Panc1 (cell line): ENCODE measurements at regions not wholly inside any gene's neighbourhood (a gene's known extent, or its start where the extent isn't known, plus 50 kb on each side); places are given as distances from the start of the nearest gene placed in this dataset.

Experiments
- ATAC-seq: fragments of 200-7000 bp; cut with Tn5 transposase; 2 replicates; pipeline ENCODE4 v1.9.1; 2020; ENCODE audit warnings: mild to moderate bottlenecking, moderate library complexity
- BruUV-seq: library from RNA; stranded (reverse); fragments of 400-500 nt; replicated peaks from 2 replicates; lab custom pipeline; 2021; lab: Mats Ljungman, UMichigan
- CTCF ChIA-PET: fragments of 300-600 bp; sonication (Branson Sonifier 250); formaldehyde crosslinking; loops from one replicate; lab custom pipeline; 2022; ENCODE audit warnings: antibody characterized with exemption; lab: Charles Lee
- POLR2A ChIA-PET: fragments of 300-600 bp; sonication (Branson Sonifier 250); formaldehyde crosslinking; loops from one replicate; lab custom pipeline; 2022; ENCODE audit warnings: antibody characterized with exemption; lab: Charles Lee
- DNase-seq: peaks from one replicate; pipeline ENCODE4 v3.0.0-alpha.2; 2010; ENCODE audit warnings: low read depth, low spot score
- H3K27ac ChIP-seq: 2 replicates; pipeline ENCODE4 v1.5.1; 2011; ENCODE audit warnings: mild to moderate bottlenecking, low read length, inconsistent platforms
- H3K27me3 ChIP-seq: fragments of 200-500 bp; sonication (Bioruptor generic); 2 replicates; pipeline ENCODE4 v1.6.0; 2014; ENCODE audit warnings: low read length, inconsistent platforms; ENCODE audit not compliant: control insufficient read depth, insufficient read depth
- H3K36me3 ChIP-seq: fragments of 200-500 bp; sonication (Bioruptor generic); 2 replicates; pipeline ENCODE4 v1.5.1; 2014; ENCODE audit warnings: inconsistent platforms, mild to moderate bottlenecking, low read length, moderate library complexity; ENCODE audit not compliant: control insufficient read depth, insufficient read depth
- H3K4me1 ChIP-seq: 2 replicates; pipeline ENCODE4 v1.5.1; 2011; ENCODE audit warnings: inconsistent platforms, mild to moderate bottlenecking, low read length, moderate library complexity; ENCODE audit not compliant: control insufficient read depth, insufficient read depth
- H3K4me3 ChIP-seq, 2 experiments: 2 replicates each; pipeline ENCODE4 v1.5.1; 2011 to 2012; ENCODE audit warnings: low read depth in 2 of 2, low read length in 2 of 2, mild to moderate bottlenecking in 2 of 2, inconsistent platforms in 1 of 2, moderate library complexity in 1 of 2
- H3K9me3 ChIP-seq: fragments of 200-500 bp; sonication (Bioruptor generic); 2 replicates; pipeline ENCODE4 v1.5.1; 2014; ENCODE audit warnings: low read depth, mild to moderate bottlenecking, inconsistent platforms, low read length, moderate library complexity; ENCODE audit not compliant: control insufficient read depth, insufficient read depth
- CTCF ChIP-seq: fragments of 450-650 bp; IDR thresholded peaks from 2 replicates; pipeline ENCODE4 v1.5.1; 2017; ENCODE audit warnings: mild to moderate bottlenecking
- POLR2AphosphoS5 ChIP-seq: IDR thresholded peaks from 2 replicates; pipeline ENCODE4 v1.6.1; 2012; ENCODE audit warnings: mild to moderate bottlenecking, low read depth, low read length, moderate library complexity
- SIN3A ChIP-seq: IDR thresholded peaks from 2 replicates; pipeline ENCODE4 v1.6.1; 2012; ENCODE audit warnings: low read depth, mild to moderate bottlenecking, low read length, moderate library complexity, borderline replicate concordance; ENCODE audit not compliant: insufficient read depth
- TCF7L2 ChIP-seq: IDR thresholded peaks from 2 replicates; pipeline ENCODE4 v1.6.1; 2011; ENCODE audit warnings: mild to moderate bottlenecking, low read depth, low read length, inconsistent platforms
- in situ Hi-C: cut with HindIII; loops from 2 replicates; pipeline ENCODE4 v1.10.0; 2016; ENCODE audit warnings: low sequenced_read_pairs, low pct_unique_long_range_greater_than_20kb
- intact Hi-C: fragments of 100-400 bp; cut with micrococcal nuclease; formaldehyde crosslinking; loops from one replicate; pipeline ENCODE4 v1.10.0; 2022; ENCODE audit not compliant: unreplicated experiment
- TF ChIP-seq, protein P1 (sequence below), 2 experiments: IDR thresholded peaks; 2 replicates each; pipeline ENCODE4 v1.6.1; 2011 to 2012; ENCODE audit warnings: low read depth in 2 of 2, control low read depth in 1 of 2, low read length in 1 of 2, mild to moderate bottlenecking in 1 of 2, moderate library complexity in 1 of 2; ENCODE audit not compliant: insufficient read depth in 1 of 2

DNA sequence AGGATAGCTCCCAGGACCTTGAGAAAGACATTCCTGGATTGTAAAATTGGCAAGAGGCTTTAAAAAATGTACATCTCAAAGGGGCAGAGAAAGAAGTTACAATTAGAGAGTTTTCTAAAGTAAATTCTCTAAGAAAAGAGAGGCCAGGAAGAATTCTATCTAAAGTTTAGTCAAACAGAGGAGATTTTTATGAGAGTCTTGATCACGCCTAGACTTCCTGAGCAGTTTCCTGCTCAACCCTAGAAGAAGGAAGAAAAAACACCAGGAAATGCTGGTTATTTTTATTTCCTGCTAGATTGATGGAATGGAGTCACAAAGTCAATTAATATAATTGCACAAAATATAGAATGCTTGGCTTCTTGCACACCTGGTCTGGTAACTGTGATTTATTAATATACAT lies 269.1 kb downstream of the PCDH20 start:
- no TSS peak for BruUV-seq
- H3K27me3 ChIP-seq, result no peaks in the 10 kb centered on the region
- ChIA-PET CTCF (no interaction called here), POLR2A (no interaction called here)
- in situ Hi-C loops, result no loop called here
- H3K4me1 ChIP-seq, result no peaks in the 10 kb centered on the region
- intact Hi-C loops, result no loop called here
- TF ChIP-seq, protein P1, sequence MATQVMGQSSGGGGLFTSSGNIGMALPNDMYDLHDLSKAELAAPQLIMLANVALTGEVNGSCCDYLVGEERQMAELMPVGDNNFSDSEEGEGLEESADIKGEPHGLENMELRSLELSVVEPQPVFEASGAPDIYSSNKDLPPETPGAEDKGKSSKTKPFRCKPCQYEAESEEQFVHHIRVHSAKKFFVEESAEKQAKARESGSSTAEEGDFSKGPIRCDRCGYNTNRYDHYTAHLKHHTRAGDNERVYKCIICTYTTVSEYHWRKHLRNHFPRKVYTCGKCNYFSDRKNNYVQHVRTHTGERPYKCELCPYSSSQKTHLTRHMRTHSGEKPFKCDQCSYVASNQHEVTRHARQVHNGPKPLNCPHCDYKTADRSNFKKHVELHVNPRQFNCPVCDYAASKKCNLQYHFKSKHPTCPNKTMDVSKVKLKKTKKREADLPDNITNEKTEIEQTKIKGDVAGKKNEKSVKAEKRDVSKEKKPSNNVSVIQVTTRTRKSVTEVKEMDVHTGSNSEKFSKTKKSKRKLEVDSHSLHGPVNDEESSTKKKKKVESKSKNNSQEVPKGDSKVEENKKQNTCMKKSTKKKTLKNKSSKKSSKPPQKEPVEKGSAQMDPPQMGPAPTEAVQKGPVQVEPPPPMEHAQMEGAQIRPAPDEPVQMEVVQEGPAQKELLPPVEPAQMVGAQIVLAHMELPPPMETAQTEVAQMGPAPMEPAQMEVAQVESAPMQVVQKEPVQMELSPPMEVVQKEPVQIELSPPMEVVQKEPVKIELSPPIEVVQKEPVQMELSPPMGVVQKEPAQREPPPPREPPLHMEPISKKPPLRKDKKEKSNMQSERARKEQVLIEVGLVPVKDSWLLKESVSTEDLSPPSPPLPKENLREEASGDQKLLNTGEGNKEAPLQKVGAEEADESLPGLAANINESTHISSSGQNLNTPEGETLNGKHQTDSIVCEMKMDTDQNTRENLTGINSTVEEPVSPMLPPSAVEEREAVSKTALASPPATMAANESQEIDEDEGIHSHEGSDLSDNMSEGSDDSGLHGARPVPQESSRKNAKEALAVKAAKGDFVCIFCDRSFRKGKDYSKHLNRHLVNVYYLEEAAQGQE (IDR thresholded peaks at IDR 0.05; ENCODE audit: insufficient read depth in 1 of 2, low read depth in 2 of 2, low read length in 1 of 2), result no peak
- TF ChIP-seq POLR2AphosphoS5 (no peak), SIN3A (no peak), TCF7L2 (no peak), CTCF (no peak)
- no peak for ATAC-seq
- no peak overlapping the region for H3K27ac ChIP-seq
- no peak overlapping the region for H3K4me3 ChIP-seq
- H3K9me3 ChIP-seq, result no peaks in the 10 kb centered on the region
- no peak for DNase-seq
- H3K36me3 ChIP-seq, result no peaks in the 10 kb centered on the region

- intact Hi-C loops (no loop called here), in situ Hi-C loops (no loop called here)
- no peak for ATAC-seq
- H3K27me3 ChIP-seq, result no peaks in the 10 kb centered on the region
- H3K9me3 ChIP-seq, result no peaks in the 10 kb centered on the region
- DNase-seq, result no peak
- TF ChIP-seq, protein P1 (IDR thresholded peaks at IDR 0.05; ENCODE audit: insufficient read depth in 1 of 2, low read depth in 2 of 2, low read length in 1 of 2), result no peak
- TF ChIP-seq POLR2AphosphoS5 (no peak), CTCF (no peak), TCF7L2 (no peak), SIN3A (no peak)
- no peak overlapping the region for H3K27ac ChIP-seq
- no peak overlapping the region for H3K4me3 ChIP-seq
- CTCF ChIA-PET, result interaction anchor here (0.6 kb wide), 1 partner anchor 10 kb away, joined by 8 read pairs; no protein-coding TSS in a partner anchor
- no peaks in the 10 kb centered on the region for H3K4me1 ChIP-seq
- BruUV-seq, result no TSS peak
- no peaks in the 10 kb centered on the region for H3K36me3 ChIP-seq
- POLR2A ChIA-PET, result no interaction called here
Observed at GRCh38 chr13:61146158-61146557, 269.5 kb downstream of the PCDH20 start.
